ENCODE measurements at regions not wholly inside any gene's neighbourhood (a gene's known extent, or its start where the extent isn't known, plus 50 kb on each side); places are given as distances from the start of the nearest gene placed in this dataset.

DNA sequence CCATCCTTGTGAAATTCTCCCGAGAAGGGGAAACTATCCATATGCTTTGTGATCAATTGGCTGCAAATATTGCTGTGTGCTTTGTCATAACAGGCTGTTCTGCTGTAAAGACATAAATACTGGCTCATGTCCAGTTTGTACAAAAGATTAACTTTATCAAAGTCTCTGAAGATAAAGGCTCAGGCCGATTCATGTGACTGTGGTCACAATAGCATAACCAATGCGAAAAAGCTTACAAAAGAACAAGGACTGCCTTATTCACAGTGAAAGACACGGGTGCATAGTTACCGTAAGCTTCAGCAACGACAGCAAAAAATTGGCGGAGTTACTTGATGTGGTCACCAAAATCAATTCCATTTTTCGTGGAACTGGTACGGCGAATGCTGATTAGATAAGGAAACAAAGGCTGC is 173.6 kb upstream of the CHRM3 start:
- no TSS peak for BruUV-seq (replicated peaks)
- no peak overlapping the region for H3K4me2 ChIP-seq
- no peaks in the 10 kb centered on the region for H4K20me1 ChIP-seq (ENCODE audit: insufficient read depth)
- H3K4me1 ChIP-seq (replicated peaks; ENCODE audit: insufficient read depth): no peaks in the 10 kb centered on the region
- no peaks in the 10 kb centered on the region for H3K9me3 ChIP-seq (ENCODE audit: insufficient read depth, low read depth)
- TF ChIP-seq CTCF (conservative IDR thresholded peaks at IDR 0.05): no peak
- no peaks in the 10 kb centered on the region for H3K9me2 ChIP-seq (ENCODE audit: insufficient read depth)
- H3K36me3 ChIP-seq (ENCODE audit: low read depth): no peaks in the 10 kb centered on the region
- CTCF ChIA-PET: no interaction called here
- 0 out of 2 replicates have a peak overlapping the region, but pooled peaks have one; percentile 22 for H2AFZ ChIP-seq
- no peaks in the 10 kb centered on the region for H3K27me3 ChIP-seq (ENCODE audit: insufficient read depth, low read depth)
- no peak overlapping the region for H3K27ac ChIP-seq
- no peaks in the 10 kb centered on the region for H3F3A ChIP-seq (ENCODE audit: insufficient read depth, low read depth)
- POLR2A ChIA-PET (ENCODE audit: unreplicated experiment): no interaction called here
- no peaks in the 10 kb centered on the region for H3K79me2 ChIP-seq (ENCODE audit: low read depth)
- intact Hi-C loops (cut with micrococcal nuclease; ENCODE audit: unreplicated experiment): no loop called here
- no peak for DNase-seq
- no peak overlapping the region for H3K4me3 ChIP-seq

DNA sequence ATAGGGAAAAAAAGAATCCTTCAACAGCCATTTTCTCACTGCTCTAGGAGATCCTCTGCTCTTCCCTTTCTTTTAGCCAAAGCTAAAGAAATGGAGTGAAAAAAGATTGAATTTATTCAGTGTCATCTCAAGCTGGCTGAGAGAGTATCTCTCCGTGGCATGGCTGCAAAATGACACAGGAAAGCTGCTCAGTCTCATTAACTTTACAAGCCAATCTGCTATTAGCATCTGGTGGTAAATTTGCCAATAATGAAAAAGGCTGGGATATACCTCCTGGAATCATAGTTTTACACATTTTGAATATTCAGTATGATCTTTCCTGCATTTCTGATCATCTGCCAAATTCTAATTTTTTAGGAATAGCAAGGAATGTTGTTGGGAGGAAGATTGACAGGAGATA is 176.8 kb upstream of the CHRM3 start:
- ChIA-PET CTCF (no interaction called here), POLR2A (ENCODE audit: unreplicated experiment) (no interaction called here)
- Histone ChIP-seq H3F3A (ENCODE audit: insufficient read depth, low read depth) (no peaks in the 10 kb centered on the region), H3K79me2 (ENCODE audit: low read depth) (no peaks in the 10 kb centered on the region), H2AFZ (no peak overlapping the region), H3K4me2 (no peak overlapping the region), H3K36me3 (ENCODE audit: low read depth) (no peaks in the 10 kb centered on the region), H3K4me3 (no peak overlapping the region), H3K27me3 (ENCODE audit: insufficient read depth, low read depth) (no peaks in the 10 kb centered on the region), H3K4me1 (replicated peaks; ENCODE audit: insufficient read depth) (no peaks in the 10 kb centered on the region), H4K20me1 (ENCODE audit: insufficient read depth) (no peaks in the 10 kb centered on the region), H3K9me3 (ENCODE audit: insufficient read depth, low read depth) (no peaks in the 10 kb centered on the region), H3K27ac (no peak overlapping the region), H3K9me2 (ENCODE audit: insufficient read depth) (no peaks in the 10 kb centered on the region)
- DNase-seq: no peak
- intact Hi-C loops (cut with micrococcal nuclease; ENCODE audit: unreplicated experiment): no loop called here
- TF ChIP-seq CTCF (conservative IDR thresholded peaks at IDR 0.05) (no peak), EZH2 (IDR thresholded peaks at IDR 0.05; ENCODE audit: low read depth) (no peak)
- no TSS peak for BruUV-seq (replicated peaks)

GRCh38 chr1:239204401-239204800 is 182.0 kb upstream of the CHRM3 start:
- Histone ChIP-seq H3K27ac (no peak overlapping the region), H3K9me2 (ENCODE audit: insufficient read depth) (no peaks in the 10 kb centered on the region), H3K9me3 (ENCODE audit: insufficient read depth, low read depth) (no peaks in the 10 kb centered on the region), H3K36me3 (ENCODE audit: low read depth) (no peaks in the 10 kb centered on the region), H3K4me1 (replicated peaks; ENCODE audit: insufficient read depth) (no peaks in the 10 kb centered on the region), H3K27me3 (ENCODE audit: insufficient read depth, low read depth) (no peaks in the 10 kb centered on the region), H2AFZ (no peak overlapping the region), H3K79me2 (ENCODE audit: low read depth) (no peaks in the 10 kb centered on the region), H3F3A (ENCODE audit: insufficient read depth, low read depth) (no peaks in the 10 kb centered on the region), H4K20me1 (ENCODE audit: insufficient read depth) (no peaks in the 10 kb centered on the region), H3K4me2 (no peak overlapping the region), H3K4me3 (no peak overlapping the region)
- ChIA-PET CTCF (no interaction called here), POLR2A (ENCODE audit: unreplicated experiment) (no interaction called here)
- no peak for TF ChIP-seq EZH2 (IDR thresholded peaks at IDR 0.05; ENCODE audit: low read depth)
- TF ChIP-seq CTCF (conservative IDR thresholded peaks at IDR 0.05): no peak
- DNase-seq: no peak
- intact Hi-C loops (cut with micrococcal nuclease; ENCODE audit: unreplicated experiment): no loop called here
- no TSS peak for BruUV-seq (replicated peaks)
